Astrocyte of the spinal cord (primary cell): ENCODE measurements at regions not wholly inside any gene's neighbourhood (a gene's known extent, or its start where the extent isn't known, plus 50 kb on each side); places are given as distances from the start of the nearest gene placed in this dataset.

Experiments used
- DNase-seq: peaks from one replicate; pipeline ENCODE4 v3.0.0; 2011; ENCODE audit warnings: low read depth, low spot score
- H3K4me3 ChIP-seq: 2 replicates; pipeline ENCODE4 v1.5.1; 2011; ENCODE audit warnings: low read depth, mild to moderate bottlenecking, low read length, moderate library complexity
- in situ Hi-C: cut with HindIII; loops from 2 replicates; pipeline ENCODE4 v1.10.0; 2017; ENCODE audit warnings: low sequenced_read_pairs
- TF ChIP-seq, protein P1 (sequence below): IDR thresholded peaks from 2 replicates; pipeline ENCODE4 v1.5.1; 2012; ENCODE audit warnings: low read depth, mild to moderate bottlenecking, low read length, inconsistent platforms

DNA sequence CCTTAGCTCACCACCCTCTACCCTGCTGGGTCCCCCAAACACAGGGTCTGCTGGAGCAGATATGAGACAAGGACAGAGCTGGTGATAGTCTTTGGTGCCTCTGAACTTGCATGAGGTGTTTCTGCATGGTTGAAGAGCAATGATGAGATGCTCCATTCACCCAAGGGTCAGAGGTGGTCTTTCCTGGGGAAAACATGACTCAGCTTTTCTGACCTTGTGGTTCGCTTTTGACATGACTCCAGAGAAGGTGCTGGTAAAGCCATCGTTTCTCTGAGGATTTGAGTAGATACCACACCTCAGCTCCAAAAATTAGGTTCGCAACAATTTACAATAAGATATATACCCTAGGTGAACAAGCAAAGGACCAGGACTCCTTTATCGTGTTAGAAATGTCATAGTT lies 304.8 kb downstream of the DHX35 start:
- in situ Hi-C loops, result no loop called here
- H3K4me3 ChIP-seq, result no peak overlapping the region
- no peak for DNase-seq

GRCh38 chr20:39264506-39265172 lies 302.5 kb downstream of the DHX35 start:
- DNase-seq, result peak; percentile 67
- H3K4me3 ChIP-seq, result no peak overlapping the region
- in situ Hi-C loops, result no loop called here
- TF ChIP-seq, protein P1, sequence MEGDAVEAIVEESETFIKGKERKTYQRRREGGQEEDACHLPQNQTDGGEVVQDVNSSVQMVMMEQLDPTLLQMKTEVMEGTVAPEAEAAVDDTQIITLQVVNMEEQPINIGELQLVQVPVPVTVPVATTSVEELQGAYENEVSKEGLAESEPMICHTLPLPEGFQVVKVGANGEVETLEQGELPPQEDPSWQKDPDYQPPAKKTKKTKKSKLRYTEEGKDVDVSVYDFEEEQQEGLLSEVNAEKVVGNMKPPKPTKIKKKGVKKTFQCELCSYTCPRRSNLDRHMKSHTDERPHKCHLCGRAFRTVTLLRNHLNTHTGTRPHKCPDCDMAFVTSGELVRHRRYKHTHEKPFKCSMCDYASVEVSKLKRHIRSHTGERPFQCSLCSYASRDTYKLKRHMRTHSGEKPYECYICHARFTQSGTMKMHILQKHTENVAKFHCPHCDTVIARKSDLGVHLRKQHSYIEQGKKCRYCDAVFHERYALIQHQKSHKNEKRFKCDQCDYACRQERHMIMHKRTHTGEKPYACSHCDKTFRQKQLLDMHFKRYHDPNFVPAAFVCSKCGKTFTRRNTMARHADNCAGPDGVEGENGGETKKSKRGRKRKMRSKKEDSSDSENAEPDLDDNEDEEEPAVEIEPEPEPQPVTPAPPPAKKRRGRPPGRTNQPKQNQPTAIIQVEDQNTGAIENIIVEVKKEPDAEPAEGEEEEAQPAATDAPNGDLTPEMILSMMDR, result peak; percentile 89

More for the DNA sequence above, 304.8 kb downstream of the DHX35 start:
- TF ChIP-seq, protein P1, result no peak

- peak; percentile 2 for DNase-seq
- H3K4me3 ChIP-seq, result no peak overlapping the region
- TF ChIP-seq, protein P1, result no peak
- in situ Hi-C loops, result no loop called here
Measured at GRCh38 chr20:39263076-39263475, 300.9 kb downstream of the DHX35 start.

GRCh38 chr20:39259808-39260207 lies 297.7 kb downstream of the DHX35 start:
- TF ChIP-seq, protein P1, result no peak
- no peak overlapping the region for H3K4me3 ChIP-seq
- DNase-seq, result no peak
- in situ Hi-C loops, result no loop called here

DNA sequence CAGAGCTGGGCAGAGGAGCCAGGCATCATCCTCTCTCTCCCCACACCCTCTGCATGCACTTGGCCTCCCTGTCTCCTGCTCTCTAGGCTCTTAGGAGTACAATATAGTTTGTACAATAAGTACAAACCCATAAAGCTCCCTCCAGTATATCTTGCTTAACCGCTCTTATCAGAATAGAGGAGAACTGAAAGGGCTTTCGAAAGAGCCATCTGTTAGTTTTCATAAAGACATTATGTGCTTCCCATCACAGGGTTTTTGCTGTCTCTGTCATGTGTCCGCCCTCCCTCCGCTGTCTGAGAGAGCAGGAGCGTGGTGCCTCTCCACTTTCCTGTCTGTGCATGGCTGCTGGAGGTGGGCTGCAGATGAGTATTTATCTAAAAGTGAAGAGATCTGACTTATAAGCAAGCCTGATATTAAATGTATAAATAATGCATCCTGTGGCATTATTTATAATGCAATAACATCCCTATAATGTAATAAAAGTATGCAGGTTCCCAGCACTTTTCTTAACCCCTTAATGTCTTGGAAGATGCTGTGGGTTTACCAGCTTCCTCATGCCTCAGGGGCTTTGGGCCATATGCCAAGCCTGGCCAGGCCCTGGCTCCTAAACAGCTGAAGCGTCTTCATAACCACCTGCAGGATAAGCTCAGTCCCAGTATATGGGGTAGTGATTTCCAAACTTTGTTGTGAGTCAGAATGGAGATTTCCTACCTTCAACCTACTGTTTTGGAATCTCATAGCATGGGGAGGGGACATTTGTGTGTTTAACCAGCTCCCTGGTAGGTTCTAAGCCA lies 297.1 kb downstream of the DHX35 start:
- no peak overlapping the region for H3K4me3 ChIP-seq
- TF ChIP-seq, protein P1, result no peak
- DNase-seq, result no peak
- in situ Hi-C loops, result no loop called here

DNA sequence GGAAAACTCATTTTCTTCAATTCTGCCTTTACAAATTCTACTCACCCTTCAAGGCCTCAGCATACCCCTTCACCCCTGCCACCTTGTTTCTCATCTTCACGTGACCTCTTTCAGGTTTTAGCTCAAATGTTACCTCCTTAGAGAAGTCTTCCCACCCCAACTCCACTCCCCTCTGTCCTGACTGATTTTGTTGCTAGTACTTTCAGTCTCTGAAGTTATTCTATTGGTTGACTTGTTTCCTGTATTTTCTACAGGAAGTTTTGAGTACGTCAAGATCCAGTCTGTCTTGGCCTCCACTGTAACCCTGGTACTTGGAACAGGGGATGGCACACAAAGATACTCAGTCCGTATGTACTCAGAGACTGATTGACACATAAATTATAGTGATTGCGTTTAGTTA lies 296.1 kb downstream of the DHX35 start:
- no peak overlapping the region for H3K4me3 ChIP-seq
- in situ Hi-C loops, result no loop called here
- TF ChIP-seq, protein P1, result no peak
- DNase-seq, result no peak
